Neural cell (in vitro differentiated cells): ENCODE measurements at regions not wholly inside any gene's neighbourhood (a gene's known extent, or its start where the extent isn't known, plus 50 kb on each side); places are given as distances from the start of the nearest gene placed in this dataset.

Experiments
- CTCF ChIP-seq: fragments of 450-650 bp; IDR thresholded peaks from 2 replicates; pipeline ENCODE4 v1.5.1; 2014; ENCODE audit warnings: antibody characterized with exemption, mild to moderate bottlenecking, moderate library complexity; ENCODE audit not compliant: poor library complexity, severe bottlenecking
- EZH2 ChIP-seq: fragments of 200-600, 300-800 bp; shearing (Covaris generic), sonication (generic); IDR thresholded peaks from 2 replicates; pipeline ENCODE4 v1.6.1; 2014; ENCODE audit warnings: antibody characterized with exemption, low read length, borderline replicate concordance, mild to moderate bottlenecking; ENCODE audit not compliant: insufficient read depth, poor library complexity, severe bottlenecking
- SMC3 ChIP-seq: fragments of 450-650 bp; conservative IDR thresholded peaks from 2 replicates; pipeline ENCODE4 v1.6.1; 2014; ENCODE audit warnings: antibody characterized with exemption, mild to moderate bottlenecking, moderate library complexity; ENCODE audit not compliant: poor library complexity
- TAF1 ChIP-seq: IDR thresholded peaks from 2 replicates; pipeline ENCODE4 v1.6.1; 2012; ENCODE audit warnings: low read depth

DNA sequence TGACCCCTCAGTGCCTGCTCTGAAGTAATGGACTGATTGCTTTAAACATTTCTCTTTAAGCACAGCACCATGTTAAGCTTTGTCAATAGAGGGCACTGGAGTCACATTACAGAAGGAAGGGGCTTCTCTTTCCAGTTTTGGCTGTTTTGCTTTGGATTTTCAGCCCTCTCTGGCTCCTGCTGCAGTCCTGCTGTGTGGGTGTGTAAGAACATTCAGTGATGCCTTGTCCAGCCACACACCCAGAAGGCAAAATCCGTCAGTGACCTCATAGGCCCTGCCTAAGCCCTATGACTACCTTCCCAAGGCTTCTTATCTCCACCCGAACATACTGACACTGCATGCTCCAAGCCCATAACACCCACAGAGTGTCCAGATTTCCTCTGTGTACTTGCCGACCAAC is 215.3 kb upstream of the CTSO start:
- TF ChIP-seq EZH2, result no peak
- no peak for TF ChIP-seq TAF1
- TF ChIP-seq SMC3, result peak; percentile 81
- peak; percentile 84 for TF ChIP-seq CTCF
